CD4-positive, alpha-beta memory T cell (primary cell): ENCODE measurements at regions not wholly inside any gene's neighbourhood (a gene's known extent, or its start where the extent isn't known, plus 50 kb on each side); places are given as distances from the start of the nearest gene placed in this dataset.

Experiments
- CTCF ChIA-PET: fragments of 350-600 bp; sonication (Branson Sonifier 250); formaldehyde crosslinking; loops from one replicate; lab custom pipeline; 2021; ENCODE audit warnings: inconsistent platforms; ENCODE audit not compliant: partially characterized antibody; lab: Charles Lee
- POLR2A ChIA-PET: fragments of 350-600 bp; sonication (Branson Sonifier 250); formaldehyde crosslinking; loops from one replicate; lab custom pipeline; 2021; ENCODE audit not compliant: partially characterized antibody; lab: Charles Lee
- DNase-seq, 5 donors: peaks; one replicate each; pipeline versions ENCODE4 v3.0.0 to v3.0.0-alpha.2; 2020 to 2022; ENCODE audit warnings: mixed read lengths in 1 of 5
- H3K27ac ChIP-seq: one replicate; pipeline ENCODE4 v1.7.0; 2013; ENCODE audit warnings: low read depth, low read length
- H3K27me3 ChIP-seq: 2 replicates; pipeline ENCODE4 v1.7.0; 2013; ENCODE audit warnings: mild to moderate bottlenecking, low read length, moderate library complexity; ENCODE audit not compliant: insufficient read depth
- H3K36me3 ChIP-seq: 2 replicates; pipeline ENCODE4 v1.7.0; 2013; ENCODE audit warnings: mild to moderate bottlenecking, low read length, moderate library complexity; ENCODE audit not compliant: insufficient read depth
- H3K4me1 ChIP-seq: 2 replicates; pipeline ENCODE4 v1.7.0; 2013; ENCODE audit warnings: mild to moderate bottlenecking, low read length, moderate library complexity; ENCODE audit not compliant: insufficient read depth
- H3K4me3 ChIP-seq, 2 donors: one replicate each; pipeline ENCODE4 v1.7.0; 2013; ENCODE audit warnings: low read length in 2 of 2, mild to moderate bottlenecking in 1 of 2
- H3K9me3 ChIP-seq, 2 donors: one replicate each; pipeline ENCODE4 v1.7.0; 2013; ENCODE audit warnings: low read length in 2 of 2, control low read depth in 1 of 2; ENCODE audit not compliant: control insufficient read depth in 1 of 2
- H3K27ac Mint-ChIP-seq, 7 donors: one replicate each; pipeline ENCODE4 v1.8.0; 2020 to 2021; ENCODE audit warnings: mixed read lengths in 7 of 7, mild to moderate bottlenecking in 6 of 7, inconsistent platforms in 3 of 7, moderate library complexity in 3 of 7
- H3K27me3 Mint-ChIP-seq, 2 donors: one replicate each; pipeline ENCODE4 v1.8.0; 2020 to 2021; ENCODE audit warnings: mixed read lengths in 2 of 2
- H3K36me3 Mint-ChIP-seq, 2 donors: one replicate each; pipeline ENCODE4 v1.8.0; 2020 to 2021; ENCODE audit warnings: mixed read lengths in 2 of 2, inconsistent platforms in 1 of 2, mild to moderate bottlenecking in 1 of 2
- H3K4me1 Mint-ChIP-seq, 4 donors: one replicate each; pipeline ENCODE4 v1.8.0; 2020 to 2021; ENCODE audit warnings: mixed read lengths in 4 of 4, mild to moderate bottlenecking in 1 of 4
- H3K4me3 Mint-ChIP-seq, 8 donors: one replicate each; pipeline ENCODE4 v1.8.0; 2020 to 2021; ENCODE audit warnings: mixed read lengths in 8 of 8, mild to moderate bottlenecking in 7 of 8, moderate library complexity in 6 of 8, inconsistent platforms in 3 of 8
- H3K9me3 Mint-ChIP-seq, 8 donors: one replicate each; pipeline ENCODE4 v1.8.0; 2020 to 2021; ENCODE audit warnings: mixed read lengths in 8 of 8, mild to moderate bottlenecking in 5 of 8, inconsistent platforms in 3 of 8, moderate library complexity in 1 of 8
- intact Hi-C: fragments of 100-400 bp; cut with micrococcal nuclease; formaldehyde crosslinking; loops from one replicate; pipeline ENCODE4 v1.15.1; 2023

- Histone ChIP-seq H3K4me3 (no peak overlapping the region), H3K4me1 (no peaks in the 10 kb centered on the region), H3K27me3 (no peaks in the 10 kb centered on the region), H3K36me3 (no peaks in the 10 kb centered on the region), H3K9me3 (no peaks in the 10 kb centered on the region), H3K27ac (no peak overlapping the region)
- H3K27me3 Mint-ChIP-seq = peaks cover 3% of the 10 kb centered on the region in 2 donors
- H3K4me3 Mint-ChIP-seq = no peak overlapping the region
- H3K9me3 Mint-ChIP-seq = peaks cover 0 to 17% (median 12%) of the 10 kb centered on the region in 8 donors
- no peak overlapping the region for H3K27ac Mint-ChIP-seq
- ChIA-PET CTCF (interaction anchor here (1.0 to 1.8 kb wide), 3 partner anchors 11 to 100 kb away, joined by 3 to 7 read pairs (median 5); no protein-coding TSS in a partner anchor), POLR2A (no interaction called here)
- intact Hi-C loops = no loop called here
- H3K4me1 Mint-ChIP-seq = no peaks in the 10 kb centered on the region
- H3K36me3 Mint-ChIP-seq = no peaks in the 10 kb centered on the region
- DNase-seq = no peak
These were observed 97.6 kb upstream of the LMCD1 start for GRCh38 chr3:8403996-8404395.

DNA sequence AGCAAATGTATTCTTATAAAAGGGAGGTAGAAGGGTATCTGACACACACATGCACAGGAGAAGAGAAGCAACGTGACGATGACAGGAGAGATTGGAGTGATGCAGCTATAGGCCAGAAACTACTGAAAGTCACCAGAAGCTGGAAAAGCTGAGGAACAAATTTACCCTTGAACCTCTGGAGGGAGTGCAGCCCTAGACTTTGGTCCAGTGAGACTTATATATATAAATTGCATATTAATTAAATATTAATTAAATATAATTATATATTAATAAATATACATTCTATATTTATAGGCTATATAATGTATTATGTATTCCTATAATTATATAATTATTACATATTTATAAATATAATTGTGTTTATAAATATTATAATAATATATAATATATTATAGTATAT, 96.5 kb upstream of the LMCD1 start:
- no peak for DNase-seq
- H3K27me3 ChIP-seq = no peaks in the 10 kb centered on the region
- no peaks in the 10 kb centered on the region for H3K36me3 Mint-ChIP-seq
- peaks cover 3% of the 10 kb centered on the region in 2 donors for H3K27me3 Mint-ChIP-seq
- H3K27ac ChIP-seq = no peak overlapping the region
- H3K27ac Mint-ChIP-seq = no peak overlapping the region
- no peaks in the 10 kb centered on the region for H3K9me3 ChIP-seq
- CTCF ChIA-PET = interaction anchor here (1.2 to 1.8 kb wide), 2 partner anchors 81 to 101 kb away, joined by 3 to 4 read pairs; no protein-coding TSS in a partner anchor
- H3K36me3 ChIP-seq = no peaks in the 10 kb centered on the region
- H3K4me1 Mint-ChIP-seq = no peaks in the 10 kb centered on the region
- intact Hi-C loops = no loop called here
- no peak overlapping the region for H3K4me3 ChIP-seq
- POLR2A ChIA-PET = no interaction called here
- H3K9me3 Mint-ChIP-seq = peaks cover 0 to 17% (median 12%) of the 10 kb centered on the region in 8 donors
- H3K4me1 ChIP-seq = no peaks in the 10 kb centered on the region
- H3K4me3 Mint-ChIP-seq = no peak overlapping the region

- Mint-ChIP-seq H3K4me1 (no peaks in the 10 kb centered on the region), H3K36me3 (no peaks in the 10 kb centered on the region), H3K9me3 (peaks cover 0 to 17% (median 10%) of the 10 kb centered on the region in 8 donors), H3K4me3 (no peak overlapping the region), H3K27me3 (peaks cover 3 to 5% of the 10 kb centered on the region in 2 donors), H3K27ac (no peak overlapping the region)
- ChIA-PET POLR2A (no interaction called here), CTCF (interaction anchor here (1.6 to 4.0 kb wide), 3 partner anchors 12 to 82 kb away, joined by 4 to 23 read pairs (median 5); no protein-coding TSS in a partner anchor)
- no peaks in the 10 kb centered on the region for H3K4me1 ChIP-seq
- H3K9me3 ChIP-seq = no peaks in the 10 kb centered on the region
- no peaks in the 10 kb centered on the region for H3K27me3 ChIP-seq
- no peaks in the 10 kb centered on the region for H3K36me3 ChIP-seq
- H3K27ac ChIP-seq = no peak overlapping the region
- intact Hi-C loops = no loop called here
- no peak for DNase-seq
- H3K4me3 ChIP-seq = no peak overlapping the region
These were observed 95.1 kb upstream of the LMCD1 start for GRCh38 chr3:8406479-8406878.

- H3K27ac ChIP-seq = no peak overlapping the region
- POLR2A ChIA-PET = interaction anchor here (1.1 to 2.2 kb wide), 2 partner anchors 65 to 86 kb away, joined by 3 to 8 read pairs; no protein-coding TSS in a partner anchor
- no peaks in the 10 kb centered on the region for H3K27me3 ChIP-seq
- H3K4me1 ChIP-seq = peaks cover 8% of the 10 kb centered on the region
- intact Hi-C loops = no loop called here
- peaks cover 0 to 3% (median 0%) of the 10 kb centered on the region in 8 donors for H3K9me3 Mint-ChIP-seq
- CTCF ChIA-PET = interaction anchor here (1.0 to 7.5 kb wide), 3 partner anchors 12 to 110 kb away, joined by 3 to 391 read pairs (median 6); no protein-coding TSS in a partner anchor
- H3K4me3 Mint-ChIP-seq = no peak overlapping the region
- peak overlapping the region in 4 of 7 donors; percentile 8 to 52 (median 44) for H3K27ac Mint-ChIP-seq
- no peak for DNase-seq
- H3K27me3 Mint-ChIP-seq = peaks cover 0 to 3% of the 10 kb centered on the region in 2 donors
- H3K36me3 ChIP-seq = no peaks in the 10 kb centered on the region
- H3K9me3 ChIP-seq = no peaks in the 10 kb centered on the region
- H3K4me3 ChIP-seq = no peak overlapping the region
- H3K36me3 Mint-ChIP-seq = no peaks in the 10 kb centered on the region
- peaks cover 6 to 10% (median 6%) of the 10 kb centered on the region in 4 donors for H3K4me1 Mint-ChIP-seq
These were observed 88.2 kb upstream of the LMCD1 start for GRCh38 chr3:8413337-8413926.

- H3K4me1 ChIP-seq = peaks cover 8% of the 10 kb centered on the region
- H3K27me3 ChIP-seq = no peaks in the 10 kb centered on the region
- no peaks in the 10 kb centered on the region for H3K36me3 Mint-ChIP-seq
- H3K4me3 ChIP-seq = no peak overlapping the region
- DNase-seq = no peak
- peaks cover 0 to 3% (median 0%) of the 10 kb centered on the region in 8 donors for H3K9me3 Mint-ChIP-seq
- intact Hi-C loops = loop anchor here (1.0 to 5.0 kb wide), 4 partner anchors 60 to 616 kb away; no protein-coding TSS in a partner anchor
- H3K9me3 ChIP-seq = no peaks in the 10 kb centered on the region
- H3K4me1 Mint-ChIP-seq = peaks cover 6 to 10% (median 6%) of the 10 kb centered on the region in 4 donors
- peak overlapping the region in 3 of 7 donors; percentile 39 to 77 (median 48) for H3K27ac Mint-ChIP-seq
- ChIA-PET POLR2A (interaction anchor here (1.0 to 4.8 kb wide), 6 partner anchors 60 to 115 kb away, joined by 4 to 46 read pairs (median 8); no protein-coding TSS in a partner anchor), CTCF (interaction anchor here (0.5 to 7.5 kb wide), 44 partner anchors 9 to 733 kb away, joined by 3 to 391 read pairs (median 4); partner anchors contain the start of gene LMCD1)
- no peaks in the 10 kb centered on the region for H3K27me3 Mint-ChIP-seq
- no peak overlapping the region for H3K27ac ChIP-seq
- no peaks in the 10 kb centered on the region for H3K36me3 ChIP-seq
- H3K4me3 Mint-ChIP-seq = peak overlapping the region in 1 of 8 donors; percentile 7
These were observed 84.7 kb upstream of the LMCD1 start for GRCh38 chr3:8416965-8417364.

GRCh38 chr3:8420612-8421011, 81.0 kb upstream of the LMCD1 start:
- no peak for DNase-seq
- peaks cover 8% of the 10 kb centered on the region for H3K4me1 ChIP-seq
- H3K9me3 ChIP-seq = no peaks in the 10 kb centered on the region
- intact Hi-C loops = no loop called here
- no peak overlapping the region for H3K4me3 ChIP-seq
- ChIA-PET POLR2A (no interaction called here), CTCF (interaction anchor here (1.0 kb wide), 1 partner anchor 96 kb away, joined by 4 read pairs; no protein-coding TSS in a partner anchor)
- no peaks in the 10 kb centered on the region for H3K36me3 Mint-ChIP-seq
- no peak overlapping the region for H3K27ac Mint-ChIP-seq
- no peaks in the 10 kb centered on the region for H3K27me3 ChIP-seq
- H3K27me3 Mint-ChIP-seq = no peaks in the 10 kb centered on the region
- peaks cover 0 to 5% (median 0%) of the 10 kb centered on the region in 8 donors for H3K9me3 Mint-ChIP-seq
- H3K36me3 ChIP-seq = no peaks in the 10 kb centered on the region
- H3K27ac ChIP-seq = no peak overlapping the region
- H3K4me1 Mint-ChIP-seq = peaks cover 6 to 10% (median 6%) of the 10 kb centered on the region in 4 donors
- H3K4me3 Mint-ChIP-seq = no peak overlapping the region

DNA sequence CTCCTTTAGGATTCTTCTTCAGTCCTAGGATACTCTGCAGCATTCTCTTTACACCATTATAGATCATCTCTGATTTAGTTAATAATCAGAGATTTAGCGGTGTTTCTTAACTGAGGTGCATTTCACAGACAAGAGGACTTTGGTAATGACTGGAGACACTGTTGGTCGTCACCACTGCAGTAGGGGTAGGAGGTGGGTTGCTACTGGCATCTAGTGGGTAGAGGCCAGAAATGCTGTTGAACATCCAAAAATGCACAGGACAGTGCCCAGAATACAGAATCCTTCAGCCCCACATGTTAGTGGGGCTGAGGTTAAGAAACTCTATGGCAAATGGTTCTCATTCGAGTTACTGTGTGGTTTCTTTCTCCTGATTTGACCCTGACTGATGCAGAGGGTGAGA, 80.4 kb upstream of the LMCD1 start:
- H3K9me3 Mint-ChIP-seq = peaks cover 0 to 5% (median 0%) of the 10 kb centered on the region in 8 donors
- no peak overlapping the region for H3K4me3 ChIP-seq
- H3K36me3 Mint-ChIP-seq = no peaks in the 10 kb centered on the region
- peaks cover 8% of the 10 kb centered on the region for H3K4me1 ChIP-seq
- DNase-seq = no peak
- ChIA-PET POLR2A (no interaction called here), CTCF (interaction anchor here (1.0 to 1.2 kb wide), 3 partner anchors 94 to 97 kb away, joined by 3 to 8 read pairs (median 4); no protein-coding TSS in a partner anchor)
- H3K9me3 ChIP-seq = no peaks in the 10 kb centered on the region
- no peak overlapping the region for H3K27ac Mint-ChIP-seq
- H3K4me1 Mint-ChIP-seq = peaks cover 6 to 10% (median 6%) of the 10 kb centered on the region in 4 donors
- no peaks in the 10 kb centered on the region for H3K27me3 Mint-ChIP-seq
- no peaks in the 10 kb centered on the region for H3K36me3 ChIP-seq
- H3K27ac ChIP-seq = no peak overlapping the region
- no peaks in the 10 kb centered on the region for H3K27me3 ChIP-seq
- no peak overlapping the region for H3K4me3 Mint-ChIP-seq
- intact Hi-C loops = no loop called here
